WTC11 (cell line): ENCODE measurements at regions not wholly inside any gene's neighbourhood (a gene's known extent, or its start where the extent isn't known, plus 50 kb on each side); places are given as distances from the start of the nearest gene placed in this dataset.

Source experiments
- CBFB ChIP-seq: sonication (generic); formaldehyde crosslinking; IDR thresholded peaks from 2 replicates; pipeline ENCODE4 v1.8.1; 2022; ENCODE audit warnings: mild to moderate bottlenecking, low read depth, missing genetic modification reagents
- GABPB1 ChIP-seq: sonication (generic); formaldehyde crosslinking; IDR thresholded peaks from 2 replicates; pipeline ENCODE4 v1.8.1; 2023; ENCODE audit warnings: mild to moderate bottlenecking, missing genetic modification reagents
- KAT7 ChIP-seq: sonication (generic); formaldehyde crosslinking; IDR thresholded peaks from 2 replicates; pipeline ENCODE4 v1.8.1; 2023; ENCODE audit warnings: missing genetic modification reagents, mild to moderate bottlenecking, borderline replicate concordance
- MYBL2 ChIP-seq: sonication (generic); formaldehyde crosslinking; IDR thresholded peaks from 2 replicates; pipeline ENCODE4 v1.8.1; 2023; ENCODE audit warnings: mild to moderate bottlenecking, moderate library complexity, missing genetic modification reagents
- NFE2L1 ChIP-seq: sonication (generic); formaldehyde crosslinking; IDR thresholded peaks from 2 replicates; pipeline ENCODE4 v1.8.1; 2023; ENCODE audit warnings: missing genetic modification reagents
- TEAD4 ChIP-seq: sonication (generic); formaldehyde crosslinking; IDR thresholded peaks from 2 replicates; pipeline ENCODE4 v1.8.0; 2022; ENCODE audit warnings: mild to moderate bottlenecking, missing genetic modification reagents
- TF ChIP-seq, protein P1 (sequence below): fragments of 200-600 bp; IDR thresholded peaks from 2 replicates; pipeline ENCODE4 v1.8.0; 2022; ENCODE audit warnings: antibody characterized with exemption
- TF ChIP-seq, protein P2 (sequence below): sonication (generic); formaldehyde crosslinking; IDR thresholded peaks from 2 replicates; pipeline ENCODE4 v1.8.1; 2023; ENCODE audit warnings: mild to moderate bottlenecking, missing genetic modification reagents, moderate library complexity
- TF ChIP-seq, protein P3 (sequence below): sonication (generic); formaldehyde crosslinking; IDR thresholded peaks from 2 replicates; pipeline ENCODE4 v1.8.0; 2022; ENCODE audit warnings: missing genetic modification reagents
- TF ChIP-seq, protein P4 (sequence below): sonication (generic); formaldehyde crosslinking; IDR thresholded peaks from 2 replicates; pipeline ENCODE4 v1.8.0; 2022; ENCODE audit warnings: mild to moderate bottlenecking, missing genetic modification reagents
- TF ChIP-seq, protein P5 (sequence below): sonication (generic); formaldehyde crosslinking; IDR thresholded peaks from 2 replicates; pipeline ENCODE4 v1.8.0; 2023; ENCODE audit warnings: missing genetic modification reagents

DNA sequence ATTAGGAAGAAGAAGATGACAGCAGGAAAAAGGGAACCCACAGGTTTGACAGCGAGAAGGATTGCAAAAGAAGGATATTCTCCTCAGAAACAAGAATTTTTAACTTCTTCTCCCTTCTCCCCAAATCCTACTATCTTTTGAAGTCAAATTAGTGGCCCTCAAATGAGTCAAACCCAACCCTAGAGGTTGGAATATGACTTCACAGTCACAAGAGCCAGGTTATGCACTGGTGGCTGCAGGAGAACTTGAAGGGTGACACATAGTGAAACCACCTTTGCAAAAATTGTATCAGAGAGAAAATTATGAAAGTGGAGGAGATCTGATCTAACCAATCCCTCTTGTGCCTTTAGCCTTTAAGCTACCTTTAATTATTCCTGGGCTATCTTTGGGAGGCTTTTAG is 386.2 kb upstream of the CCDC196 start:
- TF ChIP-seq, protein P1, sequence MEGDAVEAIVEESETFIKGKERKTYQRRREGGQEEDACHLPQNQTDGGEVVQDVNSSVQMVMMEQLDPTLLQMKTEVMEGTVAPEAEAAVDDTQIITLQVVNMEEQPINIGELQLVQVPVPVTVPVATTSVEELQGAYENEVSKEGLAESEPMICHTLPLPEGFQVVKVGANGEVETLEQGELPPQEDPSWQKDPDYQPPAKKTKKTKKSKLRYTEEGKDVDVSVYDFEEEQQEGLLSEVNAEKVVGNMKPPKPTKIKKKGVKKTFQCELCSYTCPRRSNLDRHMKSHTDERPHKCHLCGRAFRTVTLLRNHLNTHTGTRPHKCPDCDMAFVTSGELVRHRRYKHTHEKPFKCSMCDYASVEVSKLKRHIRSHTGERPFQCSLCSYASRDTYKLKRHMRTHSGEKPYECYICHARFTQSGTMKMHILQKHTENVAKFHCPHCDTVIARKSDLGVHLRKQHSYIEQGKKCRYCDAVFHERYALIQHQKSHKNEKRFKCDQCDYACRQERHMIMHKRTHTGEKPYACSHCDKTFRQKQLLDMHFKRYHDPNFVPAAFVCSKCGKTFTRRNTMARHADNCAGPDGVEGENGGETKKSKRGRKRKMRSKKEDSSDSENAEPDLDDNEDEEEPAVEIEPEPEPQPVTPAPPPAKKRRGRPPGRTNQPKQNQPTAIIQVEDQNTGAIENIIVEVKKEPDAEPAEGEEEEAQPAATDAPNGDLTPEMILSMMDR = no peak
- TF ChIP-seq, protein P2, sequence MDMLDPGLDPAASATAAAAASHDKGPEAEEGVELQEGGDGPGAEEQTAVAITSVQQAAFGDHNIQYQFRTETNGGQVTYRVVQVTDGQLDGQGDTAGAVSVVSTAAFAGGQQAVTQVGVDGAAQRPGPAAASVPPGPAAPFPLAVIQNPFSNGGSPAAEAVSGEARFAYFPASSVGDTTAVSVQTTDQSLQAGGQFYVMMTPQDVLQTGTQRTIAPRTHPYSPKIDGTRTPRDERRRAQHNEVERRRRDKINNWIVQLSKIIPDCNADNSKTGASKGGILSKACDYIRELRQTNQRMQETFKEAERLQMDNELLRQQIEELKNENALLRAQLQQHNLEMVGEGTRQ = no peak
- TF ChIP-seq MYBL2 (CRISPR knock-in tag) (no peak), GABPB1 (no peak), TEAD4 (CRISPR knock-in tag) (no peak), KAT7 (CRISPR knock-in tag) (no peak), CBFB (no peak), NFE2L1 (CRISPR knock-in tag) (no peak)
- TF ChIP-seq, protein P3, sequence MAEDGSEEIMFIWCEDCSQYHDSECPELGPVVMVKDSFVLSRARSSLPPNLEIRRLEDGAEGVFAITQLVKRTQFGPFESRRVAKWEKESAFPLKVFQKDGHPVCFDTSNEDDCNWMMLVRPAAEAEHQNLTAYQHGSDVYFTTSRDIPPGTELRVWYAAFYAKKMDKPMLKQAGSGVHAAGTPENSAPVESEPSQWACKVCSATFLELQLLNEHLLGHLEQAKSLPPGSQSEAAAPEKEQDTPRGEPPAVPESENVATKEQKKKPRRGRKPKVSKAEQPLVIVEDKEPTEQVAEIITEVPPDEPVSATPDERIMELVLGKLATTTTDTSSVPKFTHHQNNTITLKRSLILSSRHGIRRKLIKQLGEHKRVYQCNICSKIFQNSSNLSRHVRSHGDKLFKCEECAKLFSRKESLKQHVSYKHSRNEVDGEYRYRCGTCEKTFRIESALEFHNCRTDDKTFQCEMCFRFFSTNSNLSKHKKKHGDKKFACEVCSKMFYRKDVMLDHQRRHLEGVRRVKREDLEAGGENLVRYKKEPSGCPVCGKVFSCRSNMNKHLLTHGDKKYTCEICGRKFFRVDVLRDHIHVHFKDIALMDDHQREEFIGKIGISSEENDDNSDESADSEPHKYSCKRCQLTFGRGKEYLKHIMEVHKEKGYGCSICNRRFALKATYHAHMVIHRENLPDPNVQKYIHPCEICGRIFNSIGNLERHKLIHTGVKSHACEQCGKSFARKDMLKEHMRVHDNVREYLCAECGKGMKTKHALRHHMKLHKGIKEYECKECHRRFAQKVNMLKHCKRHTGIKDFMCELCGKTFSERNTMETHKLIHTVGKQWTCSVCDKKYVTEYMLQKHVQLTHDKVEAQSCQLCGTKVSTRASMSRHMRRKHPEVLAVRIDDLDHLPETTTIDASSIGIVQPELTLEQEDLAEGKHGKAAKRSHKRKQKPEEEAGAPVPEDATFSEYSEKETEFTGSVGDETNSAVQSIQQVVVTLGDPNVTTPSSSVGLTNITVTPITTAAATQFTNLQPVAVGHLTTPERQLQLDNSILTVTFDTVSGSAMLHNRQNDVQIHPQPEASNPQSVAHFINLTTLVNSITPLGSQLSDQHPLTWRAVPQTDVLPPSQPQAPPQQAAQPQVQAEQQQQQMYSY (CRISPR knock-in tag) = no peak
- TF ChIP-seq, protein P4, sequence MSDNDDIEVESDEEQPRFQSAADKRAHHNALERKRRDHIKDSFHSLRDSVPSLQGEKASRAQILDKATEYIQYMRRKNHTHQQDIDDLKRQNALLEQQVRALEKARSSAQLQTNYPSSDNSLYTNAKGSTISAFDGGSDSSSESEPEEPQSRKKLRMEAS (CRISPR knock-in tag) = no peak
- TF ChIP-seq, protein P5, sequence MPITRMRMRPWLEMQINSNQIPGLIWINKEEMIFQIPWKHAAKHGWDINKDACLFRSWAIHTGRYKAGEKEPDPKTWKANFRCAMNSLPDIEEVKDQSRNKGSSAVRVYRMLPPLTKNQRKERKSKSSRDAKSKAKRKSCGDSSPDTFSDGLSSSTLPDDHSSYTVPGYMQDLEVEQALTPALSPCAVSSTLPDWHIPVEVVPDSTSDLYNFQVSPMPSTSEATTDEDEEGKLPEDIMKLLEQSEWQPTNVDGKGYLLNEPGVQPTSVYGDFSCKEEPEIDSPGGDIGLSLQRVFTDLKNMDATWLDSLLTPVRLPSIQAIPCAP (CRISPR knock-in tag) = no peak
